Sigmoid colon (tissue), 4 donors: ENCODE measurements at regions not wholly inside any gene's neighbourhood (a gene's known extent, or its start where the extent isn't known, plus 50 kb on each side); places are given as distances from the start of the nearest gene placed in this dataset.

Source experiments
- CTCF ChIP-seq, 4 experiments: fragments of 450-650 bp in 3 of 4; fragments of 200-600 bp in 1 of 4; IDR thresholded peaks; one replicate each; pipeline ENCODE4 v1.5.1; 2016 to 2019; ENCODE audit warnings: antibody characterized with exemption in 4 of 4, mild to moderate bottlenecking in 3 of 4, moderate library complexity in 2 of 4
- EP300 ChIP-seq, 4 donors: sonication (generic); formaldehyde crosslinking; IDR thresholded peaks; one replicate each; pipeline ENCODE4 v1.6.1; 2017; ENCODE audit warnings: antibody characterized with exemption in 4 of 4
- POLR2A ChIP-seq, 2 donors: fragments of 450-650 bp; IDR thresholded peaks; one replicate each; pipeline ENCODE4 v1.6.1; 2016; ENCODE audit warnings: antibody characterized with exemption in 2 of 2, mild to moderate bottlenecking in 2 of 2, moderate library complexity in 2 of 2
- POLR2AphosphoS5 ChIP-seq, 4 donors: sonication (generic); formaldehyde crosslinking; IDR thresholded peaks; one replicate each; pipeline ENCODE4 v1.6.1; 2017; ENCODE audit warnings: antibody characterized with exemption in 4 of 4

GRCh38 chr10:6936931-6937330, 356.9 kb upstream of the PRKCQ start:
- TF ChIP-seq CTCF (IDR thresholded peaks at IDR 0.05): no peak
- TF ChIP-seq EP300 (IDR thresholded peaks at IDR 0.05): no peak
- no peak for TF ChIP-seq POLR2AphosphoS5 (IDR thresholded peaks at IDR 0.05)
- TF ChIP-seq POLR2A (IDR thresholded peaks at IDR 0.05): no peak
